Stimulated activated CD8-positive, alpha-beta memory T cell treated with anti-CD3 and anti-CD28 coated beads, Interleukin-15, amount 100 ng/mL, for 24 hours (primary cell): ENCODE measurements at regions not wholly inside any gene's neighbourhood (a gene's known extent, or its start where the extent isn't known, plus 50 kb on each side); places are given as distances from the start of the nearest gene placed in this dataset.
"Not testable (repeated sequence)": the region's sequence is repeated elsewhere in the genome, so short reads cannot be mapped to it uniquely, and the experiment has no call there.

Experiments used
- DNase-seq: peaks from one replicate; pipeline ENCODE4 v3.0.0-alpha.2; 2020; ENCODE audit warnings: low read depth

DNA sequence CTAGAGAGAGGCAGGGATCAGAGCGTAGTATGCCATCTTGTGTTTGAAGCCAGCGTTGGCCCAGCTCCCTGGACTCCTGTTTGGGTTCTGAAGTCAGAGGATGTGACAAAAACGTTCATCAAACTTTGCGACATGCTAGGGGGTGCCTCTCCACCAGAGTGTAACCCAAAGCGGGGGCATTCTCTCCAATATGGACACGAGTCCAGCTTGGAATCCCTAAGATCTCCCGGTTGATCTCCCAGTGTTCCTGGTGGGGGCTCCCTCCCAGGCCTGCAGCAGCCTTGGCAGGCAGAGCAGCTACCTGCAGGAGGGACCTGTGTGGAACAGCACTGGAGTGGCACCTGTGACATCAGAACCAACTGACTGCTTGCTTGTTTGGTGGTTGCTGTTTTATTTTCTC lies 218.8 kb upstream of the ECI2 start:
- DNase-seq: no peak

DNA sequence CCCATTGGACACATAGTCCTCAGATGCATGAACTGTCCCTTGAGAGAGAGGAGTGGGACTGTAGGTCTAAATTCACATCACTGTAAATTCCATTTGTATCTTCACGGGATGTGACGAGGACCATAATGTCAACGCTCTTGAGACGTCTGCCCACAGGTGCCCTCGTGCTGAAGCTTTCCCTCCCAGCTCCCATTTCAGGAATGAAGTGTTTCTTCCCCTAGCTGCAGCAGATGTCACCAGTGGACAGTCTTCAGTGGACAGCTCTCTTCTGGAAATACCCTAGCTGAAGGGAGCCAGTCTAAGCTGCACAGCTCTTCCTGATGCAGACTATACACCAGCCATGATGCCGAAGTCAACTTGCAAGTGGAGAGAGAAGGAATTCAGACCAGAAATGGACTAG lies 217.4 kb upstream of the ECI2 start:
- no peak for DNase-seq

DNA sequence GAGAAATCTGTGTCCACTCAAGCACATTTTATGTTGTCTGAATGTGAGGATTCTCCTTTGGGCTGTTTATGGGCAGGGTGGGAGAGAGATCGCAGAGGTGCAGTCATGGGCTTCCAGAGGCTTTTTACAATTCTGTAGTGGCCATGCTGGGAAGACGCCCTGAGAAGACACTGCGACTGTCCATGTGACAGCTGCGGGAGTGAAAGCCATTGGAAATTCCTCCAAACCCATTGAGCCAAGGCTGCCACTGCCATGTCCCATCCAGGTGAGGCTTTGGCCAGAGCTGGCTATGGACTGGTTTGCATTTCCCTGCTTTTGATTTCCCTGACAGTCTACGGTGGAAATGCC lies 216.9 kb upstream of the ECI2 start:
- no peak for DNase-seq

DNA sequence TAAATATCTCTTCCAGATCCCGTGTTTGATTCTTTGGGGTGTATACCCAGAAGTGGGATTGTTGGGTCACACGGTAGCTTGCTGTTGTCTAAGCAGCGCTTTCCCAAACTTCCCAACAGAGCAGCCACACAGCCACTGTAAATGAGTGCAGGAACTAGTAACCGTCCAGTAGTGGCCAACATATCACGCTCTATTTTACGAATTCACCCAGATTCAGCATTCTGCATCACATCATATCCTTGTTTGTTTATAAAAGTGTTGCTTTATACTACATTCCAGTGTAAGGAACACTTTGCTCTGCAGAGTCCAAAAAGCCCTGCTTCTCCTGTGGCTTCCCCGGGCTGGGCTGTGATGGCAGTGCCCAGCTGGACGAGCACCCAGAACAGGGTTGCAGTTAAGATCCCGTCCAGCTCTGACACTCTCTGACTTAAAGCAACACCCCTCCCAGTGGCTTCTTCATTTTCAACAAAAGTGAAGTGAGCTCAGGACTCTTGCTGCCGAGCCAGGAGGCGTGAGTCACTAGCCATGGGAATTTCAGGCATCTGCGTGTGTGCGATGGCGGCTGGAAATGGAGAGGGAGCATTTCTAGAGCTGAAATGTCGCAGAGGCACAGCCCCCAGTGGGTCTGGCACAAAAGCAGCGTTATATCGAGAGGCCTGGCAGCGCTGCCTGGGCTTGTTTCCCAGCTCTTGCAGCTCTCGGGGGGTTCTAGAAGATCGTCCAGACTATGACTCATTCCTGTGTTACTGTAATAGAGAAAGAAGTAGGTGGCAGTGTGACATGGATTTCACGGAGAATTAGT lies 216.3 kb upstream of the ECI2 start:
- no peak for DNase-seq

DNA sequence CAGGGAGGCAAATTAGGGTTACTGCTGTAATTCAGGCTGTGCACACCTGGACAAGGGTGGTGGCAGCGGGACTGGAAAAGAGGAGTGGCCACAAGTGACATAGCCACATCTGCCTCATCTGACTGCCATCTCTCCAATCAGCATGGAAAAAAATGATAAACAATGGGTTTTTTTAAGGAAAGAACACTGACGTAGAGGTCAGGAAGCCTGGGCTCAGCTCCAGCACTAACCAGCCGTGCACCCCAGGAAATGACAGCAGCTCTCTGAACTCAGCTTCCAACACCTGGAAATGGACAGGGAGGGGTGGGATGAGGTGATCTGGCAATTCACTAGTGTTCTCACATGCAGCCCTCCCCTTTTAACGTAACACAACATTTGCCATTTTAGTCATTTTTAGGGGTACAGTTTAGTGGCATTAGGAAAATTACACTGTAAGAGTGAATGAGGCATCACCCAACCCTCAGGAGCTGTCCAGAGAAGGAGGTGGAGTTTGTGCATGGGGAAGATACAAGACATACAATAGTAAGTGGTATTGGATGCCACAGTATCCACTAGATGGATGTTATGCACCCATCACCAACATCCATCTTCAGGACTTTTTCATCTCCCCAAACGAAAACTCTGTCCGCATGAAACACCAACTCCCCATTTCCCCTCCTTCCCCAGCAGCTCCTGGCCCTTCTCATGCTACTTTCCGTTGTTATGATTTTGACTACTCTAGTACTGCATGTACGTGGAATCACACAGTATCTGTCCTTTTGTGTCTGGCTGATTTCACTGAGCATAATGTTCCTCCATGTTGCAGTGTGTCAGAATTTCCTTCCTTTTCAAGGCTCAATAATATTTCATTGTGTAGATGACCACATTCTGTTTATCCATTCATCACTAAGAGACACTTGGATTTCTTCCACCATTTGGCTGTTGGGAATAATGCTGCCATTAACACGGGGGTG lies 215.5 kb upstream of the ECI2 start:
- no peak for DNase-seq

DNA sequence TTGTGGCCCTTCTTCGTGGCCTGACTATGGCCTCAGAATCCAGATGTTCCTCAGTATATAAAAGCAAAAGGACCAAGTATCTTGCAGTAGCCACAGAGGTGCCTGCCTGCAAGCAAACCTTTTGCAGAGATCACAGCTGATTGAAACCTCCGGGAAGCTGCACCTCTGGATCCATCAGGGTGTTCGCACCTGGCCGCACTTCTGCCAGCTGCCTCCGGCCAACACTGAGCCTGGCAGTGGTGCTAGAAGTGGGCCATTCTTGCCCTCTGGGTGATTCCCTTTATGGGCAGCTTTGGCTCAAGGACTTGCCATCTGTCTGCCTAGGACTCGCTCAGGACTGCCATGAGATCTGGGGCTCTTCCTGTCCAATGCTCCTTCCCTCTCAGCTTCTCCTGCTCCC lies 214.6 kb upstream of the ECI2 start:
- DNase-seq: no peak

DNA sequence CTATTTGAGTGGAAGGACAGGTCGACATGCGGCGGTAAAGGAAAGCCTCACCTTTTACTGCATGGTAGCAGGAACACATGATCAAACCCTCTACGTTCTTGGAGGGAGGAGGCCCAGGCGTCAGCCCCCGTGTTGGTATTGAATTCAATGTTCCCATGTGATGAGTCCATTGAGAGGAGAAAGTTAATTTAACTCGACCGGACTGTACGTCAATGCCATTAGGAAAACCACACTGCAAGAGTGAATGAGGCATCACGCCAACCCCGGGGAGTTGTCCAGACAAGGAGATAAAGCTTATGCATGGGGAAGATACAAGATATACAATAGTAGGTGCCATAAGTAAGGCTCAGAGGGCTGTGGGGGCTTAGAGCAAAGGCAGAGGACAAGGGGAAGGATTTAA lies 213.9 kb upstream of the ECI2 start:
- no peak for DNase-seq

DNA sequence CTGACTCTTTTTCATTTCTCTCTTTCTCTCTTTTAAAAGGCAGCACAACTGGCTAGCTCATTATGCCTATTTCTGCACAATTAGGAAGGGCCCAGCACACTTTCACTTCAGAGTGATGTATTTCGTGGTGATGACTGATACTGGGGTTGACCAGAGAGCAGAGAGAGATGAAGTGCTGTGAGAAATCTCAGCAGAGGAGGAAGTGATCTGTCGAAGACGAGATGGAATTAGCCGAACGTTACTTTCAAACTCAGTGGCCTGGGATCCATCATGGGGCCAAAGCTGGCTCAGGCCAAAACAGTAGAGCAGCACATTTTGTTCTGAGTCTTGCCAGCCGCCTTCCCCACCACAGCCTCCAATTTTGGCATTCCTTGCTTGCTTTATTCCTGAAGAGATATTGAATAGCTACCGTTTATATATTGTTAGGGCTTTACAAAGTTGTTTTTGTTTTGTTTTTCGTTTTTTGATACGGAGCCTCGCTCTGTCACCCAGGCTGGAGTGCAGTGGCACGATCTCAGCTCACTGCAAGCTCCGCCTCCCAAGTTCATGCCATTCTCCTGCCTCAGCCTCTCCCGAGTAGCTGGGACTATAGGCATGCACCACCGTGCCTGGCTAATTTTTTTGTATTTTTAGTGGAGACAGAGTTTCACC lies 213.2 kb upstream of the ECI2 start:
- DNase-seq: no peak

DNA sequence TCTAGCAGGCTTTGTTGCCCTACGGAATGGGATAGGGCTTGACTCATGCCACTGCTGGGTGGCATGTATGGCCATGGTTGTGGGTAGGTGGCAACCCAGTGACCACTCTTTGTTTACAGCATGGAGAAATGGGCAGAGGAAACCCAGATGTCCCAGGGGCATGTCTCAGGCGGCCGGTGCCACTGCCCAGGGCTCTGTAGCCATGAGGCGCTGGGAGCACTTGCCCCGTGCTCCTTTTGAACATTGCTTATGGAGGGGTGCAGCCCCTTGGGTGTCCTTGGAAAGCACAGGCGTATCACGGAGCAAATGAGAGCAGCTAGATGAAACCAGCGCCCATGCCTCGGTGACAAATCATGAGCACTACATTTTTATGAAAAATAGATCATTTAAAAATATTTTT lies 212.5 kb upstream of the ECI2 start:
- no peak for DNase-seq

DNA sequence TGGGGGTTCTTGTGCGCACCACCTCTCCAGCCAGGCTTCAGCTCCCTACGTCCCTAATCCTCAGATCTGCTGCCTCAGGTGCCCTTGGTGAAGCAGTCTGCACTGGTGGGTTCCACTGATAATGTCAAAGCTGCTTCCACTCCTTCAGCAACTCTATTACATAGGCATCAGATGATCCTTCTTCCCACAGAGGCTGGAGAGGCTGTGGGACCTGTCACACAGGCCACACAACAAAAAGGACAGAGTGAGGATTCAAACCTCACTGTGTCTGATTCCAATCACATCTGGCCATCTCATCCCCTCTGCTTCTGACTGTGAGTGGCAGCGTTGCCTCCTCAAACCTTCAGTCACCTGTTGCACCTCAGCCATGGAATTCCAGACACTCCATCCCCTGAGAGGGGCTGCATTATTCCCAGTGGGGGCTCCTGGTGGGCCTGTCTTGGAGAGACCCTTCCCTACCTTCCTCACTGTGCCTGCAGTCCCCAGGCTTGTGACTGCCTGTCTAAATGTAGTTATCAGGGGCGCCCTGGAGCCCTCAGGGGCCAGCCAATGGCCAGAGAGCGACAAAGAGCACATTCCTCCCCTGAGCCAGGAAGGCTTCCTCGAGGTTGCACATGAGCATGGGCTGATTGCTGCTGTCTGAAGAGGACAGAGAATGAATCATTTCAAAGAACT lies 211.4 kb upstream of the ECI2 start:
- DNase-seq: no peak

DNA sequence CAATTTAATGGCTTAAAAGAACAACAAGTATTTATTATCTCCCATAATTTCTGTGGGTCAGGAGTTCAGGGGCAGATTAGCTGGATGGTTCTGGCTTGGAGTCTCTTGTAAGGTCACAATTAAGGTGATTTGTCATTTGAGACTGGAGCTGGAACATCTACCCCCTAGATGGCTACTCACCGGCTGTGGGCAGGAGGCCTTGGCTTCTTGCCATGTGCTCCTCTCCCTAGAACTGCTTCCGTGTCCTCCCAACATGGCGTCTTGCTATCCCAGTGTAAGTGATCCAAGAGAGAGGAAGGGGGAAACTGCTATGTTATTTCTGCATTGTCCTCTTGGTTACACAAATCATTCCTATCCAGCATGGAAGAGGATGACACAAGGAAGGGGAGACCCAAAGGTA lies 210.2 kb upstream of the ECI2 start:
- DNase-seq: no peak

DNA sequence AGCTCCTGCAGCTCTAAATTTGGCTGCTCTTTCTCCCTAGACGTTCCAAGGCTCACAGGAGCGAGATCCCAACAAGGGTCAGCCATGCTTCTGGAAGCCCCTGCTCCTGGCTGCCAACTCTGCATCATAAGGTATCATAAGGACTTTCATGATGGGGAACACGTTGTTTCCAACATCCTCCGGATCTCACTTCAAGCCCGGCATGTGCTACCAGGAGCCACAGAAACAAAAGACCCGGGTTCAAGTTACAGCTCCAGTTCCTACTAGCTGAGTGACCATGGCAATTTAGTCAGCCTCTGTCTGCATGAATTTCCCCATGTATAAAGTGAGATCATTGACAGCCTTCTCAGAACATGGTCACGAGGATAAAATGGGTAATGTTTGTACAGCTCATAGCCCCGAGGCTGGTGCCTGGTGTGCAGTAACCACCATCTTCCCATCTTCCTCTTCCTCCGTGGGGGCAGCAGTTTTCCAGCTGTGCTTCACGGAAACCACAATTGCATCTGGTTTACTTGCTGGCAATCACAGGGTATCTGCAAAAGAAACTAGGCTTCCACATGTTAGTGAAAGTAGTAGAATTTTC lies 209.0 kb upstream of the ECI2 start:
- no peak for DNase-seq

DNA sequence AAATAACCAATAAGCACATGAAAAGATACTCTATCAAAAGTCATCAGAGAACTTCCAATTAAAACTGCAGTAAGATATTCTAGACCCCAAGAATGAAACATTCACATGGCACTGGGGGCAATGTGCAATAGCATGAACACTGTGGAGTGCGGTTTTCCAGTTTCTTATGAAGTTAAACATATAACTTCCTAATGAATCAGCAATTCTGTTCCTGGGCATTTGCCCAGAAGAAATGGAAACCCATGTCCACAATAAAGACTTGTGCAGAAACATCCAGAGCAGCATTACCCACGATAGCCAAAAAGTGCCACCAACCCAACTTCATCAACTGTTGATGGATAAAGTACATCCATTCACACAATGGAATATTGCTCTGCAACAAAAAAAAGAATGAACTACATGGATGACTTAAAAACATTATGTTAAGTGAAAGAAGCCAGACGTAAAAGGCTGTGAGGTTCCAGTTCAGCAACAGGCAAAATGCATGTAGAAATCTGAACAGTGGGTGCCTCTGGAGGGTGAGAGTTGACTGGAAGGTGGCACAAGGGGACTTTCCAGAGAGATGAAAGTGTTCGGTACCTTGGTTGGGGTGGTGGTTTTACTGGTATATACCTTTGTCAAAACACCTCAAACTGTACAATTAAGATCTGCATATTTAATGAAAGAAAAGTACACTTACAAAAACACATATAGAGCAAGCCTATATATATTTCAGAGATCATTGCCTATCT lies 207.2 kb upstream of the ECI2 start:
- no peak for DNase-seq

DNA sequence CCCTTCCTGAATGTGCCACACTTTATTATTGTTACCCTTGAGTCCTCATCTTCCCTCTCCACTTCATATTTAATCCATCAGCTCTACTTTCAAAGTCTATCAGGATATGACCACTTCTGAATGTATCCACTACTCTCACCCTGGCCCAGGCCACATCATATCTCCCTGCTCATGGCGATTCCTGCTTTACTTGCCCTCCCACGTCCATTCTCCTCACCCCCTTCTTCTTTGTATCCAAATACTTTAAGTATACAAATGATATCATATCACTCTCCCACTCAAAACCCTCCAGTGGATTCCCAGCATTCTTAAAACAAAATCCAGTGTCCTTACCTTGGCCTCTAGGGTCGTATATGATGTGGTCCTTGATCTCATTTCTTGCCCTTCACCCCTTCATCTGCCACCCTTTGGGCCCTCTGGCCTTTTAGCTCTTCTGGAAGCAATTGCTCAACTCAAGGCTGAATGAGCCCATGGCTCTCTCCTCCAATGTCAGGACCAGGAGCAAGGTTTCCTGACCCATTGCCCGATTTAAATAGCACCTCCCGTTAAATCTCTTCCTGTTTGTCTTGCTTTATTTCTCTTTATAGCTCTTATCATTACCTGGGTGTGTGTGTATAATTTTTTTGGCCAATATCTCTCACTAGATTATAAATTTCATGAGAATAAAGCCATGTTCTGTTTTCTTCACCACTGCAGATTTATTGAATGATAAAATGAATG lies 205.9 kb upstream of the ECI2 start:
- no peak for DNase-seq

DNA sequence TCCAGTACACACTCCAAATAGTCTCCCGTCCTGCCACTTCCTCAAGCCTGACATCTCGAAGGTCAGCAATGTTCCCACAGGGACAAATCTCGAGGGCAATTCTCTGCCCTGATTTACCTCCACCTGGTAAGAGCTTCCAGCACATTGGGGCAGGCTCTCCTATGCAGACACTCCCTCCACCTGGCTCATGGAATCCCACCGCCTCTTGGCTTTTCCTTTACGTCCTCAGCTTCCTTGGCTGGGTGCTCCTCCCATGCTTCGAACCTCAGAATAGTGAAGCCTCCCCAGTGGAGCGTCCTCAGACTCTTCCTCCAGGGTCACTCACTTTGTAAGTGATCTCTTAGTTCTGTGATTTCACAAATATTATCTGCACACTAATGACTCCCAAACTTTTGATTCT lies 205.2 kb upstream of the ECI2 start:
- DNase-seq: no peak

DNA sequence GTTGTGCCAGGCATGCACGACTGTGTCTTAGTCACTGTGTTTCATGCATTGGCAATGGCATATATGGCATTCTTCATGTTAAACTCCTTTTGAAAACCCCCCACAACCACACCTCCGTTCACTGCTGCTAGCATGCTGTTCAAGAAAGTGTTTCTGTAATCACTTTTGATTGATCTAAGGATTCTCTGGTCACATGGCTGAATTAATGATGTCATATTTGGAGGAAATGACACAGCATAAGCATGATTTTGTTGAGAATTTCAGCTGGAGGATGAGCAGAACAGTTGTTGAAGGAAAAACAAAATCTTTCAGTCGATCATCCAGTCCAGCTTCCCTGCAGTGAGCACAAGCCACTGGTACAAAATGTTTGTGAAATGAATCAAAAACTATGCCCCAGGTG lies 203.5 kb upstream of the ECI2 start:
- DNase-seq: no peak

DNA sequence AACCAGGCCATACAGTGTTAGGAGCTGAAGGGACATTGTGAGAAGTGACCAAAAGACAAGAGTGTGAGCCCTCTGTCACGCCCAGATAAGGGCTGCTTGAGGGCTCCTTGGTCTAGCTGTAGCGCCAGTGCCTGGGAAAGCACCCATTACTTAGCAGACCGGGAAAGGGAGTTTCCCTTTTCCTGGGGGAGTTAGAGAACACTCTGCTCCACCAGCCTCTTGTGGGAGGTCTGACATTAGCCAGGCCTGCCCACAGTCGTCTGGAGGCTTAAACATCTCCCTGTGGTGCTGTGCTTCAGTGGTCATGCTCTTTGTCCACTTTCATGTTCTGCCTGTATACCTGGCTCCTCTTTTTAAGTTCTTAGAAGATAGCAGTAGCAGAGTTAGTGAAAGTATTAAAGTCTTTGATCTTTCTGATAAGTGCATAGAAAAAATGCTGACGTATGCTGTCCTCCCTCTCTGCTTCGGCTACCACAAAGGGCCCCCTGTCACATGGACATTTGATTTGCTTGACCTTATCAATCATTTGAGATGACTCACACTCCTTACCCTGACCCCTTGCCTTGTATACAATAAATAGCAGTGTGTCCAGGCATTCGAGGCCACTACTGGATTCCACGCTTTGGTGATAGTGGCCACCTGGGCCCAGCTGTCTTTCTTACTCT lies 201.5 kb upstream of the ECI2 start:
- DNase-seq: no peak

DNA sequence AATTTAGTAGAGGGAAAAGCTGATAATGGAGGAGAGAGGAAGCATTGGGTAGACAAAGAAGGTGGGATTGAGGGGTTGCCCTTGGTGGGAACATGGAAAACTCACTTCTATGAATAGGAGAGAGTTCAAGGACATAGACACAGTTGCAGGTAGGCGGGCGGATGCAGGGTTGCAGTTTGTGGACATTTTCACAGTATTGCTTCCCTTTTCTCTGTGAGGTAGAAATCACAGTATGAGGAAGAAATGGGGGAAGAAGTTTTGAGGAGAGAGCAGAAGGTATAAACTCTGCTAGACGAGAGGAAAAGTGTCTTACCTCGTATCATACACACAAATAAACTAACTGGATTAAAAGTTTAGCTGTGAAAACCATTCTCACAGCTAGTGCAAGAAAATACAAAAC lies 200.7 kb upstream of the ECI2 start:
- no peak for DNase-seq

DNA sequence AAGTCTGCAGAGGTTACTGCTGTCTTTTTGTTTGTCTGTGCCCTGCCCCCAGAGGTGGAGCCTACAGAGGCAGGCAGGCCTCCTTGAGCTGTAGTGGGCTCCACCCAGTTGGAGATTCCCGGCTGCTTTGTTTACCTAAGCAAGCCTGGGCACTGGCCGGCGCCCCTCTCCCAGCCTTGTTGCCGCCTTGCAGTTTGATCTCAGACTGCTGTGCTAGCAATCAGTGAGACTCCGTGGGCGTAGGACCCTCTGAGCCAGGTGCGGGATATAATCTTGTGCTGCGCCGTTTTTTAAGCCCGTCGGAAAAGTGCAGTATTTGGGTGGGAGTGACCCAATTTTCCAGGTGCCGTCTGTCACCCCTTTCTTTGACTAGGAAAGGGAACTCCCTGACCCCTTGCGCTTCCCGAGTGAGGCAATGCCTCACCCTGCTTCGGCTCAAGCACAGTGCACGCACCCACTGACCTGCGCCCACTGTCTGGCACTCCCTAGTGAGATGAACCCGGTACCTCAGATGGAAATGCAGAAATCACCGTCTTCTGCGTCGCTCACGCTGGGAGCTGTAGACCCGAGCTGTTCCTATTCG lies 198.9 kb upstream of the ECI2 start:
- not testable (repeated sequence) for DNase-seq

DNA sequence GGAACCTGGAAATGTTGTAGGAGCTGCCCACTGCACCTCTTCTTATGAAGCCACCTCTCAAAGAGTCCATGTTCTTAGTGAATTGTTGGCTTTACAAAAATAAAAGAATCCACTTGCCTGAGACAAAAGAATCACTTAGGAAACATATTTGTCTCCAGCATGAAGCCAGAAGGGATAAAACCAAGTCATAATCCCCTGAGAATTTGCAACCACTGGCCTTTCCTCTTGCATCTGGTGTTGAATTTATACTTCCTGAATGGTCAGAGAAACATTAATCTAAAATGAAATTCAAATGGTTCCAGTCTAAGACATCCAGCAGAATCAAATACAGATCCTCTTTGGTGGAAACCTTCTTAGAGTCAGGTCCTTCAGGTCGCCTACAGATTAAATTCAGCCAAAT lies 192.5 kb upstream of the ECI2 start:
- DNase-seq: no peak
